GM12878 (cell line): ENCODE measurements at regions not wholly inside any gene's neighbourhood (a gene's known extent, or its start where the extent isn't known, plus 50 kb on each side); places are given as distances from the start of the nearest gene placed in this dataset.

Experiments used
- ATAC-seq: fragments of 200-7000 bp; cut with Tn5 transposase; 3 replicates; pipeline ENCODE4 v1.9.1; 2020; ENCODE audit warnings: mild to moderate bottlenecking, moderate library complexity
- BruUV-seq: library from RNA; stranded (reverse); fragments of 400-500 nt; replicated peaks from 2 replicates; lab custom pipeline; 2021; lab: Mats Ljungman, UMichigan
- CTCF ChIA-PET: fragments of 300-600 bp; sonication (Branson Sonifier 250); formaldehyde crosslinking; extraction: SDS; loops from one replicate; lab custom pipeline; 2021; ENCODE audit warnings: inconsistent platforms; lab: Yijun Ruan, JAX
- POLR2A ChIA-PET: fragments of 350-600 bp; formaldehyde crosslinking; extraction: SDS; loops from one replicate; lab custom pipeline; 2021; ENCODE audit warnings: inconsistent platforms; lab: Charles Lee
- RAD21 ChIA-PET: fragments of 300-600 bp; sonication (Branson Sonifier 250); formaldehyde crosslinking; loops from one replicate; lab custom pipeline; 2023; ENCODE audit warnings: antibody characterized with exemption; ENCODE audit not compliant: unreplicated experiment; lab: Charles Lee
- SMC1A ChIA-PET: fragments of 300-600 bp; sonication (Branson Sonifier 250); formaldehyde crosslinking; loops from one replicate; lab custom pipeline; 2023; ENCODE audit not compliant: unreplicated experiment, uncharacterized antibody; lab: Charles Lee
- DNase-seq: peaks from one replicate; pipeline ENCODE4 v3.0.0-alpha.2; 2011; ENCODE audit warnings: low read depth, low spot score
- FAIRE-seq: peaks from 3 replicates; lab custom pipeline; 2011; peaks lifted over from hg19 to GRCh38; lab: Jason Lieb, UNC
- H2AFZ ChIP-seq: 2 replicates; pipeline ENCODE4 v1.6.0; 2011; ENCODE audit warnings: low read depth, low read length, control low read depth; ENCODE audit not compliant: control insufficient read depth
- H3K27ac ChIP-seq: 2 replicates; pipeline ENCODE4 v1.5.1; 2011; ENCODE audit warnings: control low read depth; ENCODE audit not compliant: control insufficient read depth, insufficient read depth
- H3K27me3 ChIP-seq, 2 experiments: replicated peaks in 1 of 2; 2 replicates each; pipeline versions ENCODE4 v1.6.0 to v1.6.1; 2011; ENCODE audit warnings: low read length in 1 of 2; ENCODE audit not compliant: control insufficient read depth in 2 of 2, insufficient read depth in 2 of 2
- H3K36me3 ChIP-seq, 2 experiments: 2 replicates each; pipeline ENCODE4 v1.5.1; 2011; ENCODE audit warnings: low read length in 1 of 2; ENCODE audit not compliant: control insufficient read depth in 2 of 2, insufficient read depth in 2 of 2
- H3K4me1 ChIP-seq: 2 replicates; pipeline ENCODE4 v1.6.1; 2011; ENCODE audit warnings: mild to moderate bottlenecking, low read length, moderate library complexity, mixed read lengths; ENCODE audit not compliant: control insufficient read depth, insufficient read depth
- H3K4me2 ChIP-seq: 2 replicates; pipeline ENCODE4 v1.6.0; 2011; ENCODE audit warnings: control low read depth; ENCODE audit not compliant: control insufficient read depth, insufficient read depth
- H3K4me3 ChIP-seq: fragments of 200-600 bp; sonication (generic); 2 replicates; pipeline ENCODE4 v1.5.1; 2016
- H3K79me2 ChIP-seq: 2 replicates; pipeline ENCODE4 v1.6.0; 2011; ENCODE audit warnings: low read length; ENCODE audit not compliant: control insufficient read depth, insufficient read depth
- H3K9ac ChIP-seq: 2 replicates; pipeline ENCODE4 v1.8.0; 2011; ENCODE audit warnings: low read length, control low read depth, mixed read lengths; ENCODE audit not compliant: control insufficient read depth, insufficient read depth
- H3K9me3 ChIP-seq: replicated peaks from 3 replicates; pipeline ENCODE4 v1.5.1; 2011; ENCODE audit warnings: mild to moderate bottlenecking, low read length; ENCODE audit not compliant: control insufficient read depth, insufficient read depth
- H4K20me1 ChIP-seq: 2 replicates; pipeline ENCODE4 v1.6.0; 2011; ENCODE audit not compliant: control insufficient read depth, insufficient read depth
- FOXK2 ChIP-seq: fragments of 450-650 bp; IDR thresholded peaks from 2 replicates; pipeline ENCODE4 v1.6.1; 2017; ENCODE audit warnings: mild to moderate bottlenecking, moderate library complexity
- GATAD2B ChIP-seq: fragments of 450-650 bp; conservative IDR thresholded peaks from 2 replicates; pipeline ENCODE4 v1.6.1; 2017; ENCODE audit warnings: low read depth, mild to moderate bottlenecking, moderate library complexity
- SIX5 ChIP-seq: IDR thresholded peaks from 2 replicates; pipeline ENCODE4 v1.6.1; 2011; ENCODE audit warnings: mild to moderate bottlenecking, low read depth, low read length, moderate library complexity; ENCODE audit not compliant: severe bottlenecking
- SMARCA5 ChIP-seq: fragments of 450-650 bp; IDR thresholded peaks from 2 replicates; pipeline ENCODE4 v1.6.1; 2017; ENCODE audit warnings: mild to moderate bottlenecking
- STAT1 ChIP-seq: fragments of 450-650 bp; conservative IDR thresholded peaks from 2 replicates; pipeline ENCODE4 v1.6.1; 2014; ENCODE audit warnings: antibody characterized with exemption, mild to moderate bottlenecking
- TCF3 ChIP-seq: IDR thresholded peaks from 2 replicates; pipeline ENCODE4 v1.6.1; 2012; ENCODE audit warnings: low read depth, mild to moderate bottlenecking, low read length, borderline replicate concordance; ENCODE audit not compliant: insufficient read depth
- TCF7 ChIP-seq: IDR thresholded peaks from 2 replicates; pipeline ENCODE4 v1.6.1; 2014; ENCODE audit warnings: antibody characterized with exemption, borderline replicate concordance
- ZZZ3 ChIP-seq: IDR thresholded peaks from 2 replicates; pipeline ENCODE4 v1.6.1; 2011; ENCODE audit warnings: low read depth; ENCODE audit not compliant: control insufficient read depth, insufficient read length
- WGBS: methylation state at CpG from one replicate; pipeline ENCODE4 v1.1.6; 2016; ENCODE audit warnings: low lambda C conversion rate; ENCODE audit not compliant: insufficient replicate concordance, insufficient coverage; ENCODE audit errors: missing lambda C conversion rate; 5-methylcytosine and 5-hydroxymethylcytosine counted together
- in situ Hi-C: fragments of 300-500 bp; cut with MboI; formaldehyde crosslinking; loops from 9 replicates; pipeline ENCODE4 v1.14.3; 2018; ENCODE audit warnings: mixed read lengths
- intact Hi-C: fragments of 100-400 bp; cut with micrococcal nuclease; formaldehyde crosslinking; loops from one replicate; pipeline ENCODE4 v1.14.2; 2022; ENCODE audit not compliant: unreplicated experiment
- TF ChIP-seq, protein P1 (sequence below): fragments of 450-650 bp; formaldehyde crosslinking; IDR thresholded peaks from 2 replicates; pipeline ENCODE4 v1.4.0; 2022; ENCODE audit warnings: mild to moderate bottlenecking, moderate library complexity
- TF ChIP-seq, protein P2 (sequence below): IDR thresholded peaks from 2 replicates; pipeline ENCODE4 v1.6.1; 2012; ENCODE audit warnings: low read depth, low read length, improper control_type of control experiment

DNA sequence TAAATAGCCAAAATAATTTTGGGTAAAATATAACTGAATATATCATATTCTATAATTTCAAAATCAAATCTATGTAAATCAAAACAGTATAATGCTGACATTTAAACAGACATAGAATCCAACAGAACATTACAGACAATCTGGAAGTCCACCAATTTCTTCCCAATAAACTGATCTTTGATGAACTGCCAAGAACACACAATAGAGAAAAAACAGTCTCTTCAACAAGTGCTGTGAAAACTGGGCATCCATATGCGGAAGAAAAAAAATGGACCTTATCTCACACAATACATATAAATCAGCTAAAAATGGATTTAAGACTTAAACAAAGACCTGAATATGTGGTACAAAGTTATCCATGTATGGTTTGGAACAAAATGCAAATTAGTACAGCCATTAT is 1022.7 kb downstream of the TMEM121 start:
- intact Hi-C loops (no loop called here), in situ Hi-C loops (loop anchor here (25.0 kb wide), 1 partner anchor 687 kb away; no protein-coding TSS in a partner anchor)
- DNase-seq: no peak
- no peak for FAIRE-seq
- Histone ChIP-seq H3K4me1 (no peaks in the 10 kb centered on the region), H2AFZ (no peak overlapping the region), H3K27me3 (no peaks in the 10 kb centered on the region), H3K4me3 (no peak overlapping the region), H3K9ac (no peak overlapping the region), H3K4me2 (no peak overlapping the region), H3K79me2 (no peaks in the 10 kb centered on the region), H4K20me1 (no peaks in the 10 kb centered on the region), H3K27ac (no peak overlapping the region), H3K36me3 (no peaks in the 10 kb centered on the region), H3K9me3 (no peaks in the 10 kb centered on the region)
- SMC1A ChIA-PET: no interaction called here
- WGBS: 93% methylated on average over 1 of the region's 1 CpG
- no TSS peak for BruUV-seq
- TF ChIP-seq SMARCA5 (no peak), TCF7 (no peak), STAT1 (no peak), GATAD2B (no peak), ZZZ3 (no peak), SIX5 (no peak), TCF3 (no peak), FOXK2 (no peak)
- TF ChIP-seq, protein P1, sequence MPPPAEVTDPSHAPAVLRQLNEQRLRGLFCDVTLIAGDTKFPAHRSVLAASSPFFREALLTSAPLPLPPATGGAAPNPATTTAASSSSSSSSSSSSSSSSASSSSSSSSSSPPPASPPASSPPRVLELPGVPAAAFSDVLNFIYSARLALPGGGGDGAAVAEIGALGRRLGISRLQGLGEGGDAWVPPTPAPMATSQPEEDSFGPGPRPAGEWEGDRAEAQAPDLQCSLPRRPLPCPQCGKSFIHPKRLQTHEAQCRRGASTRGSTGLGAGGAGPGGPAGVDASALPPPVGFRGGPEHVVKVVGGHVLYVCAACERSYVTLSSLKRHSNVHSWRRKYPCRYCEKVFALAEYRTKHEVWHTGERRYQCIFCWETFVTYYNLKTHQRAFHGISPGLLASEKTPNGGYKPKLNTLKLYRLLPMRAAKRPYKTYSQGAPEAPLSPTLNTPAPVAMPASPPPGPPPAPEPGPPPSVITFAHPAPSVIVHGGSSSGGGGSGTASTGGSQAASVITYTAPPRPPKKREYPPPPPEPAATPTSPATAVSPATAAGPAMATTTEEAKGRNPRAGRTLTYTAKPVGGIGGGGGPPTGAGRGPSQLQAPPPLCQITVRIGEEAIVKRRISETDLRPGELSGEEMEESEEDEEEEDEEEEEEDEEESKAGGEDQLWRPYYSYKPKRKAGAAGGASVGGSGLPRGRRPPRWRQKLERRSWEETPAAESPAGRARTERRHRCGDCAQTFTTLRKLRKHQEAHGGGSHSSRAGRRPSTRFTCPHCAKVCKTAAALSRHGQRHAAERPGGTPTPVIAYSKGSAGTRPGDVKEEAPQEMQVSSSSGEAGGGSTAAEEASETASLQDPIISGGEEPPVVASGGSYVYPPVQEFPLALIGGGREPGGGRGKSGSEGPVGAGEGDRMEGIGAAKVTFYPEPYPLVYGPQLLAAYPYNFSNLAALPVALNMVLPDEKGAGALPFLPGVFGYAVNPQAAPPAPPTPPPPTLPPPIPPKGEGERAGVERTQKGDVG (CRISPR knock-in tag): no peak
- TF ChIP-seq, protein P2, sequence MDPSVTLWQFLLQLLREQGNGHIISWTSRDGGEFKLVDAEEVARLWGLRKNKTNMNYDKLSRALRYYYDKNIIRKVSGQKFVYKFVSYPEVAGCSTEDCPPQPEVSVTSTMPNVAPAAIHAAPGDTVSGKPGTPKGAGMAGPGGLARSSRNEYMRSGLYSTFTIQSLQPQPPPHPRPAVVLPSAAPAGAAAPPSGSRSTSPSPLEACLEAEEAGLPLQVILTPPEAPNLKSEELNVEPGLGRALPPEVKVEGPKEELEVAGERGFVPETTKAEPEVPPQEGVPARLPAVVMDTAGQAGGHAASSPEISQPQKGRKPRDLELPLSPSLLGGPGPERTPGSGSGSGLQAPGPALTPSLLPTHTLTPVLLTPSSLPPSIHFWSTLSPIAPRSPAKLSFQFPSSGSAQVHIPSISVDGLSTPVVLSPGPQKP: no peak
- no peak for ATAC-seq
- CTCF ChIA-PET: interaction anchor here (1.0 to 1.6 kb wide), 3 partner anchors 10 to 18 kb away, joined by 3 to 4 read pairs (median 3); no protein-coding TSS in a partner anchor
- RAD21 ChIA-PET: interaction anchor here (1.5 kb wide), 1 partner anchor 9 kb away, joined by 4 read pairs; no protein-coding TSS in a partner anchor
- POLR2A ChIA-PET: no interaction called here
